ENCODE measurements at regions not wholly inside any gene's neighbourhood (a gene's known extent, or its start where the extent isn't known, plus 50 kb on each side); places are given as distances from the start of the nearest gene placed in this dataset.
"Not testable (repeated sequence)": the region's sequence is repeated elsewhere in the genome, so short reads cannot be mapped to it uniquely, and the experiment has no call there.

- DNase-seq: no peak
These were observed 1487.7 kb upstream of the SEL1L start for GRCh38 chr14:83021323-83021722.

GRCh38 chr14:83023369-83023768 lies 1489.7 kb upstream of the SEL1L start:
- no peak for DNase-seq

- no peak for DNase-seq
These were observed 1507.6 kb upstream of the SEL1L start for GRCh38 chr14:83041224-83041623.

DNA sequence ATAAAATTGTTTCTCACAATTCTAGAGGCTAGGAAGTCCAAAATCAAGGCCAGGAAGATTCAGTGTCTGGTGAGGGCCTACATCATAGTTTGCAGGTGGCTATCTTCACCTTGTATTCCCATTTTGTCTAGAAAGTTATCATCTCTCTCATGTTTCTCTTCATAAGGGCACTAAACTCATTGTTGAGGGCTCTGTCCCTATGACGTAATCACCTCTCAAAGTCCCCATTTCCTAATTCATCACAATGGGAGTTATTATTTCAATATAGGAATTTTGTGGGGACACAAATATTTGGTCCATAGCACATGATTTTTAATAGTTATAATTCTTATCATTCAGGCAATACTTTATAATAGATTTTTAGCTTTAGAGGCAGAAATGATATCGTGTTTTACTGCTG lies 1509.2 kb upstream of the SEL1L start:
- no peak for DNase-seq

DNA sequence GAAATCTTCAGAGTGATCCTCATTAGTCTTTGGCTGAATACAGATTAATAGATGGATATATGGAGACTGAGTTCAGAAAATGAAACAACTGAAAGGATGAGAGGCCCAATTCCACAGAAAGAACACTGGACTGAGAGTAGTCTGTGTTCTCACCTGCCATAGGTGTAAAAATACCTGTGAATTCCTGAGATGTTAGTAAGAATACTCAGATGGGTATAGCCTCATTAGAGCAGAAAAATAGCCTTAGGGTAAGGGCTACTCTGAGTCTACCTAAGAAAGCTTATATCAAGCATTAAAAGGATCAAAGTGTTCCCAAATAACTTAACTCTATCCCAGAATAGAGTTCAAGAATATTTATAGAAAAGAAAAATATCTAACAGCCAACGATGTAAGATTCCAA lies 1510.3 kb upstream of the SEL1L start:
- DNase-seq: no peak

DNA sequence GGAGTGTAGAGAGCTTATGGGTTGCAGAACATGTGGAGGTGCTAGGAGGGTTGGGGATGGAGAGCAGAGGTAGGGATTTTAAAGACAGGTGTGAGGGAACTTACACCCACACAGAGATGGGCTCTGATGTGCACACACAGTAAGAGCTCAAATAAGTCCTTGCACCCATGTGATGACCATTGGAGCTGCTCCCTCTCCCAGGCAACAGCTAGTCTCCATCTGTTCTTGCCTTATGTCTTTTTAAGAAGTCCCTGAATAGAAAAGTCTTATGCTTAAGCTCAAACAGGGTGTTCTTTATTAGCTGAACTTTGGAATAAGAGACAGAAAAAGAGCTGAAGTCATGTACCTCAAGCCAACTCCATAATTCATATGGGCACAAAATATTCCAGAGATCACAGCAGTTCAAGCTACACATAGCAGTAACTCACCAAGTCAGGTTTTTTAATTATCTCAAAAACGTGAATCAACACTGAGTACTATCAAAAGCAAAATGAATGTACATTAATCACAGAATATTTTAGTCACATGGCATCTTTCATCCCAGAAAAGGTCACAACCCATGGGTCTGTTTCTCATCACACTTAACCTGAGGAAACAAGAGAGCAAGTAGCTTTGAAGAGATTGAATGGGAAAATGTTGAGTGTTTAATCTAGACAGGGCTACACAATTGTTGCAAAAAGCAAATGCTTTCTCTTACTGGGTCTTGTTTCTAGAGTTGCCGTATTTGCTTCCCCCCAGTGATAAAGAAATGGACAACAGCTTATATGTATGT lies 1513.6 kb upstream of the SEL1L start:
- DNase-seq: no peak

DNA sequence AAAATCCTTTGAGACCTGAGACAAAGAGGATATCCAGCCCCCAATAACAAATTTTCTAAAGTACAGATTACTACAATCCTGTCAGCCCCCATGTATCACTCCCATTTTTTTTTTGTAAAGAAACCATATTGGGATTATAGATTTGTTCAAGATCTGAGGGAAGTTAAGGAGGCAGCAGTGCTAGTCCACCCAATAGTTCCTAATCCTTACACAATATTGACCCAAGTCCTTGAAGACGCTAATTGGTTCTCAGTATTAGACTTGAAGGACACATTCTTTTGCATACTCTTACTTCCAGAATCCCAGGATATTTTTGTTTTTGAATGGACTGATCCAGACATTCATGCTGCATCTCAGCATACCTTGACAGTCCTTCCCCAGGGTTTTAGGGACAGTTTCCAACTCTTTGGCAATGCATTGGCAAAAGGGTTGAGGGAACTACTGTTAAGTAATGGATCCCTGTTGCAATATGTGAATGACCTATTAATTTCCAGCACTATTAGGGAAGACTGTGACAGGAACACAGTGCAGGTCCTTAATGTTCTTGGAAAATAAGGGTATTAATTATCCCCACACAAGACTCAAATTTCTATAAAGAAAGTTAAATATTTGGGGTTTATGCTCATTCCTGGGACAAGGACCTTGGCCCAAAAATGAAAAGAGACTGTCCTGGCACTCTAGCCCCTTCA lies 1519.5 kb upstream of the SEL1L start:
- no peak for DNase-seq

GRCh38 chr14:83058068-83058467 lies 1524.4 kb upstream of the SEL1L start:
- DNase-seq: no peak

DNA sequence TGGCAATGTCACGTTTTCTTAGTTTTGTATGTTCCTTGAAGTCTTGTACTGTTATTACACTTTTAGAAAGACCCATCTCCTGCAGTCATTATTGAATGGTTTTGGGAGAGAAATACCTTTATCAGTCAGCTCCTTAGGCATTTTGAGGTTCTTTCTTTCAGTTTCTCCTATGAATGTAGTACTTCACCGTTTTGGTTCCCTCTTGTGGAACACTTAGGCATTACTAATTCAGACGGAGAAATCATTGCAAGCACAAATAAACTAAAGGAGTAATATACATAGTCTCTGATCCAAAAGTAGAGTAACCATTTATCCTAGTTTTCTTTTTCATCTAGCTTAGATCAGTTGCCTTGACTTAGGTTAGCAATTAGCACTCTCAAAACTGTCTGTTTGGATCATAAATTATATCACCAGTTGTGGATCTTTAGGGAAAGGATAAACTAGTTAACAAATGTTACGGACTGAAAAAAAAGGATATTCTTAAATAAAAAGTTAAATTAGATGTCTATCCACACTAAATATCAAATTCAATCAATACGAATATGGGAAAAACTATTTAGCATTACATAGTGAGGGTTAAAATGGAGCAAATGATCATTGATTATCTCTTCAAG lies 1538.3 kb upstream of the SEL1L start:
- DNase-seq: no peak

- no peak for DNase-seq
These were observed 1551.5 kb upstream of the SEL1L start for GRCh38 chr14:83085136-83085535.

GRCh38 chr14:83085725-83086124 lies 1552.1 kb upstream of the SEL1L start:
- DNase-seq: no peak

GRCh38 chr14:83091991-83092956 lies 1558.6 kb upstream of the SEL1L start:
- DNase-seq: not testable (repeated sequence)

DNA sequence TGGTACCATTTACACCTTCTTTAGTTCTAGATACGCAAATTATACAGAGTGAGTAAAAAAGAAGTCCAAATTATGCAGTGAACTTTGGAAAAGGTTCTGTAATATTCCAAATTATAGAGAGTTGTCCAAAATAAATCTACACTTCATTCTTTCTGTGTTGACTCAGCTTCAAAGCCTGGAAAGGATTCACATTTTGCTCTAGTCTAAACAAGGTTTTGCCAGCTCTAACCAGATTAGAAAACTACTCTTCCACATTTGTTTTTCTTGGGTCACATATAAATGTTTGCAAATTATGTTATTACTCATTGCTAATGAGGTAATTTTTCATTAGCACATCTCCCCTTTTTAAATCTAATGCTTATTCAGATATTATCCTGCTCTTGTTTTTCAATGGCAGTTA lies 1562.4 kb upstream of the SEL1L start:
- DNase-seq: no peak

DNA sequence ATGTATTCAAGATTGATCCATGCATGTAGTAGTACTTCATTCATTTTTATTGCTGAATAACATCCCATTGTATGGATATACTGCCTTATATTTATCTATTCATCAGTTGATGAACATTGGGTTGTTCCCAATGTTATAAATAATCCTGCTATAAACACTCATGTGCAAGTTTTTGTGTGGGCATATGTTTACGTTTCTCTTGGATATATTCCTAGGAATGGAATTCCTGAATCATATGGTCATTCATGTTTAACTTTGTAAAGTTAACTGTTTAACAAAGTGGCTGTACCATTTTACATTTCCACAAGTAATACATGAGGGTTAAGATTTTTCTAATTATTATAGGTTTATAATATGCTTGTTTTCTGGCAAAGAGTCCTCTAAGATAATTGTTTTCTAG lies 1568.2 kb upstream of the SEL1L start:
- DNase-seq: no peak

GRCh38 chr14:83118029-83118428 lies 1584.4 kb upstream of the SEL1L start:
- no peak for DNase-seq

- DNase-seq: no peak
These were observed 1586.5 kb upstream of the SEL1L start for GRCh38 chr14:83120187-83120586.

- no peak for DNase-seq
These were observed 1592.4 kb upstream of the SEL1L start for GRCh38 chr14:83126076-83126475.

DNA sequence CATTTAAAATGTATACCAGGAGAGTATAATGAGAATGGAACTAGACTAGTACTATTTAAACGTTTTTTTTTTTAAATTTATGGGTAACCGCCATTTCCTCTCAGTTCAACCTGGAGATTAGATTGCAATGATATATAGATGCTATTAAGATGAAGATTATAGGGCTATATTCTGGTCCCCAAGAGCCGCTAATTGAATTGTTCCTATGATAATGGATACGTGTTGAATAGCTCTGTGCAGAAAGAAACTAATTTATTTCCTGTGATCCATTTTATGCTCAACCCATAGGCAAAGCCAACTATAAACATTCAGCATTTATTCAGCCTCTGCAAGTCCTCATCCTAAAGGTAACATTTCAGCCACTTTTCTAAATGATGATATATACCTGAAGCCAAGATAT lies 1595.1 kb upstream of the SEL1L start:
- no peak for DNase-seq

DNA sequence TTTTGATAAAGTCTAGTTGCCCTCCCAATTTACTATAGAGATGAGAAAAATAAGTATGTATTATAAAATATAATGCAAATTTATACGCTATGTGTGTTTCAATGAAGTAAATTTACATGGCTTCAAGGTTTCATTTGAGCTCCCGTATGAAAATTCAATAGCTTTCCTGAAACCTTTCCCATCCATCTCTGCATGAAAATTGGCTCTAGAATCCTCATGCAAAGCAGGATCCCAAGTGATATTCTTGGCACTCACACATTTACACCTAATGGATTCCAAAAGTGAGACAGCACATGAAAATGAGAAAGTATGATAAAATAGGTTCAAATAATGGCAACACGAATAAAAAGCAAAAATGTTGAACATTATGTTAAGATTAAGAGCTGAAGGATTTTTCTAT lies 1595.8 kb upstream of the SEL1L start:
- no peak for DNase-seq

- DNase-seq: no peak
These were observed 1600.5 kb upstream of the SEL1L start for GRCh38 chr14:83133981-83134645.

DNA sequence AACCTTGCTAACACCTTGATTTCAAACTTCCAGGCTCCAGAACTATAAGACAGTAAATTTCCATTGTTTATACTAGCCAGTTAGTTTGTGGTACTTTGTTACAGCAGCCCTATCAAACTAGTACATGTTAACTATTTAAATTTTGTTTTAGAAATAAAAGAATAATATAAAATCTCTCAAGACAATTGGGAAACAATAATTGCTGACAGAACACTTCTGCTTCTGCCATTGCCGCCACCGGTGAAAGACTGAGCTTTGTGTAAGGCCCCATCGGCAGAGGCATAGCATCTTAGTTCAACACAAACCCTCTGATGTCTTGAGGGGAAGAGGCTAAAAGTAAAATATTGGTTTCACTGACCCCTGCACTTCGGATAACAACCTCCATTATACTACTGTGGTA lies 1607.1 kb upstream of the SEL1L start:
- no peak for DNase-seq

GRCh38 chr14:83147006-83147405 lies 1613.4 kb upstream of the SEL1L start:
- DNase-seq: no peak

All from NCI-H1930 (cell line).